ENCODE measurements at regions not wholly inside any gene's neighbourhood (a gene's known extent, or its start where the extent isn't known, plus 50 kb on each side); places are given as distances from the start of the nearest gene placed in this dataset.
"Not testable (repeated sequence)": the region's sequence is repeated elsewhere in the genome, so short reads cannot be mapped to it uniquely, and the experiment has no call there.

GRCh38 chr22:48482198-48482597, 1345.5 kb downstream of the BRD1 start:
- not testable (repeated sequence) for TF ChIP-seq CTCF (IDR thresholded peaks at IDR 0.05; ENCODE audit: insufficient read depth, low read length); GABPA (IDR thresholded peaks at IDR 0.05; ENCODE audit: low read depth)

Data from HL-60 (cell line).